ENCODE measurements at regions not wholly inside any gene's neighbourhood (a gene's known extent, or its start where the extent isn't known, plus 50 kb on each side); places are given as distances from the start of the nearest gene placed in this dataset.
"Not testable (repeated sequence)": the region's sequence is repeated elsewhere in the genome, so short reads cannot be mapped to it uniquely, and the experiment has no call there.

DNA sequence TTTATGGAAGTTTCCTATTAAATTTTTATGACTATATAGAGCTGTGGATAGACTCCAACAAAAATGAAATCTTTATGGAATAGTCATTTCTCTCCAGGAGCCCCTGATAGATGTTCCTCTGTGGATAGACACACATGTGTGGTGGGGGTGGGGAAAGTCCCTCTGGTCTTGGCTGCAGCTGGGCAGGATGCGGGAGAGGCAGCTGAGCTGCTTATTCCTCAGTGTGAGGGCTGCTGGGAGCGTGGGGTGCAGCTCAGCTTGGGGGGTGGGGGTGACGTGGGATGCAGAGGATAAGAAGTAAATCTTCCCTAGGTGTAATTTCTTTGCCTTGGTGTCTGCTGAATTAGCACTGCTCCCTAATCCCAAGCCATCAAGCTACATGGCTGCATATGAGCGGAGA, 192.8 kb upstream of the PLGLB2 start:
- TF ChIP-seq, protein P1, sequence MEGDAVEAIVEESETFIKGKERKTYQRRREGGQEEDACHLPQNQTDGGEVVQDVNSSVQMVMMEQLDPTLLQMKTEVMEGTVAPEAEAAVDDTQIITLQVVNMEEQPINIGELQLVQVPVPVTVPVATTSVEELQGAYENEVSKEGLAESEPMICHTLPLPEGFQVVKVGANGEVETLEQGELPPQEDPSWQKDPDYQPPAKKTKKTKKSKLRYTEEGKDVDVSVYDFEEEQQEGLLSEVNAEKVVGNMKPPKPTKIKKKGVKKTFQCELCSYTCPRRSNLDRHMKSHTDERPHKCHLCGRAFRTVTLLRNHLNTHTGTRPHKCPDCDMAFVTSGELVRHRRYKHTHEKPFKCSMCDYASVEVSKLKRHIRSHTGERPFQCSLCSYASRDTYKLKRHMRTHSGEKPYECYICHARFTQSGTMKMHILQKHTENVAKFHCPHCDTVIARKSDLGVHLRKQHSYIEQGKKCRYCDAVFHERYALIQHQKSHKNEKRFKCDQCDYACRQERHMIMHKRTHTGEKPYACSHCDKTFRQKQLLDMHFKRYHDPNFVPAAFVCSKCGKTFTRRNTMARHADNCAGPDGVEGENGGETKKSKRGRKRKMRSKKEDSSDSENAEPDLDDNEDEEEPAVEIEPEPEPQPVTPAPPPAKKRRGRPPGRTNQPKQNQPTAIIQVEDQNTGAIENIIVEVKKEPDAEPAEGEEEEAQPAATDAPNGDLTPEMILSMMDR (IDR thresholded peaks at IDR 0.05; ENCODE audit: insufficient read depth, low read length): not testable (repeated sequence)
- TF ChIP-seq, protein P2, sequence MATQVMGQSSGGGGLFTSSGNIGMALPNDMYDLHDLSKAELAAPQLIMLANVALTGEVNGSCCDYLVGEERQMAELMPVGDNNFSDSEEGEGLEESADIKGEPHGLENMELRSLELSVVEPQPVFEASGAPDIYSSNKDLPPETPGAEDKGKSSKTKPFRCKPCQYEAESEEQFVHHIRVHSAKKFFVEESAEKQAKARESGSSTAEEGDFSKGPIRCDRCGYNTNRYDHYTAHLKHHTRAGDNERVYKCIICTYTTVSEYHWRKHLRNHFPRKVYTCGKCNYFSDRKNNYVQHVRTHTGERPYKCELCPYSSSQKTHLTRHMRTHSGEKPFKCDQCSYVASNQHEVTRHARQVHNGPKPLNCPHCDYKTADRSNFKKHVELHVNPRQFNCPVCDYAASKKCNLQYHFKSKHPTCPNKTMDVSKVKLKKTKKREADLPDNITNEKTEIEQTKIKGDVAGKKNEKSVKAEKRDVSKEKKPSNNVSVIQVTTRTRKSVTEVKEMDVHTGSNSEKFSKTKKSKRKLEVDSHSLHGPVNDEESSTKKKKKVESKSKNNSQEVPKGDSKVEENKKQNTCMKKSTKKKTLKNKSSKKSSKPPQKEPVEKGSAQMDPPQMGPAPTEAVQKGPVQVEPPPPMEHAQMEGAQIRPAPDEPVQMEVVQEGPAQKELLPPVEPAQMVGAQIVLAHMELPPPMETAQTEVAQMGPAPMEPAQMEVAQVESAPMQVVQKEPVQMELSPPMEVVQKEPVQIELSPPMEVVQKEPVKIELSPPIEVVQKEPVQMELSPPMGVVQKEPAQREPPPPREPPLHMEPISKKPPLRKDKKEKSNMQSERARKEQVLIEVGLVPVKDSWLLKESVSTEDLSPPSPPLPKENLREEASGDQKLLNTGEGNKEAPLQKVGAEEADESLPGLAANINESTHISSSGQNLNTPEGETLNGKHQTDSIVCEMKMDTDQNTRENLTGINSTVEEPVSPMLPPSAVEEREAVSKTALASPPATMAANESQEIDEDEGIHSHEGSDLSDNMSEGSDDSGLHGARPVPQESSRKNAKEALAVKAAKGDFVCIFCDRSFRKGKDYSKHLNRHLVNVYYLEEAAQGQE (IDR thresholded peaks at IDR 0.05; ENCODE audit: insufficient replicate concordance, low read depth): not testable (repeated sequence)
